ENCODE measurements at regions not wholly inside any gene's neighbourhood (a gene's known extent, or its start where the extent isn't known, plus 50 kb on each side); places are given as distances from the start of the nearest gene placed in this dataset.
"Not testable (repeated sequence)": the region's sequence is repeated elsewhere in the genome, so short reads cannot be mapped to it uniquely, and the experiment has no call there.

DNA sequence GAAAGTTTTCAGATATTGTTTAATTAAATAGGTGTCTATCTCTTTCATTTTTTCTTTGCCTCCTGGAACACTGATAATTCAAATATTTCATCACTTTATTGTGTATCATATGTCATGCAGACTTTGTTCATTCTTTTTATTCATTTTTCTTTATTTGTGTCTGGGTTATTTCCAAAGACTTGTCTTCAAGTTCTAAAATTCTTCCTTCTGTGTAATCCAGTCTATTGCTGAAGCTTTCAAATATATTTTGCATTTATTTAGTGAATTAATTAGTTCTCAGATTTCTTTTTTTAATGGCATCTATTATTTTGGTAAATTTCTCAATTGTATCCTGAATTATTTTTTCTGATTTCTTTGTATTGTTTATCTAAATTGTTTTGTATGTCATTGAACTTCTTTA, 70.1 kb downstream of the ZNF330 start:
- DNase-seq = no peak

DNA sequence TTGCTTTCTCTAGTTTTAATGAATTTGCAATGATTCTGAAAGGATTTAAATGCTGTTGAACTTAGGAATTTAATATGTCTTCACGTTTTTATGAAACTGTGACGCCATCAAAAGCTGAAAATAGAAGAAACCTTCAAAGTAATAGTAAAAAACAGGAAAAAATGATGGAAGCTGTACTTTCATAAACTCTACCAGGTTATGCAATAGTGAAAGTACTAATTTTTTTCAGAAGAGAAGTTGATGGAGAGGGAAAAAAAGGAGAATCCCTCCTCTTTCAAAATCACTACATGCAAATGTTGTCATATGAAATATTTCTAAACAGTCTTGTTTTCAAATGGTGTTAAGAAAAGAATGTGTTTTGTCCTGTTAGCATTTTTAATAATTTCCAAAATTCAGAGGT, 73.6 kb downstream of the ZNF330 start:
- no peak for DNase-seq

- DNase-seq = no peak
Observed at GRCh38 chr4:141301216-141301615, 80.5 kb downstream of the ZNF330 start.

GRCh38 chr4:141302924-141303323, 82.2 kb downstream of the ZNF330 start:
- no peak for DNase-seq

DNA sequence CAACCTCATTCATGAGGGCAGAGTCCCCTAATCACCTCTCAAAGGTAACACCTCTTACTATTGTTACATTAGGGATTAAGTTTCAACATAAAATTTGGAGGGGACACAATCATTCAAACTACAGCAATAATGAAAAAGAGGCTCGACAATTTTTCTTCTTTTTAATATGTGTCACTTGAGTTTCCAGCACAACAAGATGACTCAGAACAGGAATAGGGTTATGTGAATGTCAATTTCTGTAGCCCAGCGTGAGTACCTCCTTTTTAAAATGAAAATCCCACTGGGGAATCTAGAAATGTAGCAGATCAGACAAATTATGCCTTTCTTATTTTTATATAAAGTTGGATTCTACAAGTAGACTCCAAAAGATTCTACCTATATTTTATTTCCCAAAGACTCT, 83.7 kb downstream of the ZNF330 start:
- no peak for DNase-seq

DNA sequence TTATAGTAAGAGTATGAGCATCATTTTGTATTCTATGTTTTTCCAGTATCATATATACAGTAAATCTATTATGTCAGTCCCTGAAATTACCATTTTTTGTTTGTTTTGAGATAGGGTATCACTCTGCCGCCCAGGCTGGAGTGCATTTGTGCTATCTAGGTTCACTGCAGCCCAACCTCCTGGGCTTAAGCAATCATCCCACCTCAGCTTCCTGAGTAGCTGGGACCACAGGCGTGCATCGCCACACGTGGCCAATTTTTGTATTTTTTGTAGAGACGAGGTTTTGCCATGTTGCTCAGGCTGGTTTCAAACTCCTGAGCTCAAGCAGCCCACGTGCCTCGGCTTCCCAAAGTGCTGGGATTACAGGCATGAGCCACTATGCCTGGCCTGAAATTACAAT, 85.6 kb downstream of the ZNF330 start:
- DNase-seq = no peak

- DNase-seq = peak; percentile 42
Observed at GRCh38 chr4:141307241-141307689, 86.6 kb downstream of the ZNF330 start.

GRCh38 chr4:141309874-141310273, 89.2 kb downstream of the ZNF330 start:
- no peak for DNase-seq

- DNase-seq = no peak
Observed at GRCh38 chr4:141311246-141312204, 90.8 kb downstream of the ZNF330 start.

- DNase-seq = no peak
Observed at GRCh38 chr4:141314627-141315026, 93.9 kb downstream of the ZNF330 start.

DNA sequence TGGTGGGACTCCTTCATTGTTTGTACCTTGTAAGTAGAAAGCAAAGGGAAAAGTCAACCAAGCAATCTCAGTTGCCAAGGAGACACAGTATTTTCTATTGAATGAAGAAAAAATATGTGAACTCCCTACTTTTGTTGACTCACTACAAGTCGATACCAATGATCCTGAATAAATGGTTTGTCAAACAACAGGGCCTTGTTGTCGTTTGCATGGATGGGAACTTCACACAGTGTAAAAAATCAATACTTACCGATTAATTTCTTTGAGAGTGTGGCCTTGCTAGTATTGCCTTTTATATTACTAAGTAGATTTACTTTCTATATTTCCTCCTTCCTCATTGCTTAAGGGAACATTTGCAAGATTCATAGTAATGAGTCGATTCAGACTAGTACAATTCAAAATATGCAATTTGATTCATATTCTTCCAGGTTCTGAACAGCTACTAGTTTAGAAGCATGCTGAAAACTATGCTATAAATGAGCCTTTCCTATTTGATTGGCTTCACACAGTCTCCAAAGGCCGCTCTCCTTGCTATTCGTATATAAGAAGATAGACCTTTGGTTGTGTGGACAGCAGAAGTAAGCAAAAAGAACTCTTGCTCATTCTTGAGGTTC, 108.0 kb downstream of the ZNF330 start:
- no peak for DNase-seq

DNA sequence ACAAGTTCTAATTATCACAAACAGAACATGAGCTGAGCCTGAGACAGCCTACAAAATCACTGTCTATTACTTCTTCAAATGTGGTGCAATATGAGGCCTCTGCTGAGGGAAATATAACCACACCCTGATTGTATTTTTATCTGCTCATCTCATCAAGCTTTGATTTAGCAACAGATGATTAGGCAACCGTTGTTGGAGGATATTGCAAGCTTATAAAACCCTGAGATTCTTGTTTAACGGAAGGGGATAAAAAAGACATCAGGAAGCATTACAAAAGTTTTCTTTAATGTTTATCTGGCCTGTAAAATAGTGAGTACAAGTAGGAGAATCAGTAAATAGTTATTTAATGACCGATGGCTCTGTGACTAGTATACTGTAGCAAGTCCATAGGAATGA, 108.5 kb downstream of the ZNF330 start:
- no peak for DNase-seq

DNA sequence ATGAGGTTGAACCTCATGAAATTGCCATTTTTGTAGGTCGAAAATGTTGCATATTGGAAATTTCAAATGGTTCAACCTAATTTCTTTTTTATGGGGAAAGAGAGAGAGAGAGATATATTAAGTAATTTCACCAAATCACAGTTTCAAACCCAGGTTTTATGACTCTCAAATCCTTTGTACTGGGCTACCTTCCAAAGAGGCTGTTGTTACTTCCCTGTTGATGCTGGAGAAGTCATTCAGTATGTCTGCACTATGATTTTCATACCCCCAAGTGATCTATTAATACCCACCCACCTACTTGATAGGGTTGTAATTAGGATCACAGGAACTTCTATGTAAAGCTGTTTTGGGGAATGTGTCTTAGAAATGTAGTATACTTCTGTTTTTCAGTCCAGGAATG, 109.9 kb downstream of the ZNF330 start:
- no peak for DNase-seq

DNA sequence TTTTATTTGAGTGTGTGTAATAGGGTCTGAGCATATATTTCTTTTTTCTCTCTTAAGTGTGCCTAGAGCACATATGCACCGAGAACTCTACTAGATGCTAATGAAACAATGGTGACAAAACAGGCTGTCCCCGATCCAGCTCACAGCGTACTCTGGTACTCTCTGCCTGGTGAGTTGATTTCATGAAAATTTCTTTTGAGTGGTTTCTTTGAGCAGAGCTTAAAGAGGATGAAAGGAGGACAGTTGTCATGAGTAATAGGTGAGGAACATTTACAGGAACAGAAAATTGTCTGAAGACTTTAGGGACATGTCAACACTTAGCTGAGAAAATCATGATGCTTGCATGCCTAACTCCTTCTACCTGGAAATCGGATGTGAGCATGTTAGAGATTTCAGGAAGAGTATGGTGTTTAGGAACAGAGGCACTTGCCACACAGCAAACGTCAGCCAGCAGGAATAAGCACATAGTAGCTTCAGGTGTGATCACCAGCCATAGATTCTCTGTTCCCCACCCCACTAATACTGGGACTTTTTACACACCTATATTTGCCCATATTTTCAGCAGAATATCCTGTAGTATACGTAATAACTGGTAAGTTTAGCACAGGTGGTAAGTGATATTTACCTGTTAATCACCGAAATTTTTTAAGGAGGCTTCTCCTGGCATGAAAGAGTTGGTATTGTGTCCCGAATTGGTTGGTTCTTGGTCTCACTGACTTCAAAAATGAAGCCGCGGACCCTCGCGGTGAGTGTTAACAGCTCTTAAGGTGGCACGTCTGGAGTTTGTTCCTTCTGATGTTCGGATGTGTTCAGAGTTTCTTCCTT, 111.1 kb downstream of the ZNF330 start:
- no peak for DNase-seq

GRCh38 chr4:141332359-141333181, 111.9 kb downstream of the ZNF330 start:
- not testable (repeated sequence) for DNase-seq

- not testable (repeated sequence) for DNase-seq
Observed at GRCh38 chr4:141333456-141334230, 112.9 kb downstream of the ZNF330 start.

DNA sequence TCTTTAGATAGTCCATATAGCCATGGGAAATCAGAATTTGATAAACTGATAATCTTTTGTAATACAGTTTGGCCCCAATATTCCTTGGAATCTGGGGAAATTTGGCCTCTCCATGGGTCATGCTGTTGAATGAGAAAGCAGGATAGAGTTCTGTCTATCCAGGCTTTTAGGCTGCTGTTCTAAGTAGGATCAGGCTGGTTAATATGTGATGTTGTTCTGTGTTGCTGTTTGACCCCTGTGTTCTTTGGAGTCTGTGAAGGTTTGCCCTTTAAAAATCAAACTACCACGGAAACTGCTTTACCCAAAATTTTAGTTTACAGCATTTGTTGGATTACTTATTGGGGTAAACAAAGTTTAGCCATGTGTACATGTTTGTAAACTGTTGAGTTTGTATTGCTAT, 114.5 kb downstream of the ZNF330 start:
- DNase-seq = no peak

DNA sequence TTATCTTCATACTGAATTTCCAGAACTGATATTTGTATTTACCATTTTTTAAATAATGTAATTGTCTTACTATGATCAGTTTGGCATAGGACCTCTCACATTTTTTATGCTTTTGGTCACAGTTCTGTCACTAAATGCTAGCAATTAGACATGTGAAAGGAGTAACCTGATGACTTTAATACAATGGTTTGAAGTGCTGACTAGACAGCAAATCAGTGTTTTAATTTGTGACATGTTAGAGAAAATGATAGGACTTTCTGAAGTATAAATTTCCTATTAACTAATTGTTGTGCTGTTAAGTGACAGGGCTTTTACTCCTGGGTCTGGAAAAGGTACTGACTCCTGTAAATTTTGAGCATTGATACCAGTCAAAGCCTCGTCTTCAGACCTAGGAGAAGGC, 117.5 kb downstream of the ZNF330 start:
- DNase-seq = no peak

DNA sequence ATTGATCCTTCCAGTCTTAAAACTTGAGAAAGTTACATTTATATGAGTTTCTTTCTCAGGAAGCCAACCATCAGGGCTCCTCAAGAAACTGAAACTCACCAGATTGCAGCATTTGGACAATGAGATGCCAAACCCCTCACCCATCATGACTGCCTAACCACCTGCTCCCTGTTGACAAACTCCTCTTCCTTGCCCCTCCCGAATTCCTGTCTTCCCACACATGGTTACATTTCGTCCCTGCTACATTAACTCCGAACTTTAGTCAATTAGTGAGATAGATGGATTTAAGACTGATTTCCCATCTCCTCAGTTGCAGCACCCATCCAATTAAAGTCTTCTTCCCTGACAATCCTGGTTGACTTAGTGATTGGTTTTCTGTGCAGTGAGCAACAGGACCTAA, 118.7 kb downstream of the ZNF330 start:
- DNase-seq = no peak

DNA sequence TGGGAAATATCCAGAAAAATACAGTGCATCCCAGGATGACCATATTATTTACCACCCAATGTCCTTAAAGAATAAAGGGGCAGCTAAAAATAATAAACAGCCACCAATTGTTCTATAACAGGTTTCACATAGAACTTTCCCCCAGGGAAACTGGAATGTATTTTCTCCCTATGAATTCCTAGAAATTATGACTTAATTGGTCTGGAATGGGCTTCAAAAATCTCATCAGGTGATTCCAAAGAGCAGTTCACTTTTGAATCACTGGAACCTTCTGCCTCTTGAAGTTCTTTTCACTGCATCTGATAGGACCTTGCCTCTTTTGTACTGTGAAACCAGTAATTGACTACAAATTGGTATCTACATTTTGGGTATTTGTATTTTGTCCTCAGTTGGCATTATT, 119.3 kb downstream of the ZNF330 start:
- DNase-seq = no peak

DNA sequence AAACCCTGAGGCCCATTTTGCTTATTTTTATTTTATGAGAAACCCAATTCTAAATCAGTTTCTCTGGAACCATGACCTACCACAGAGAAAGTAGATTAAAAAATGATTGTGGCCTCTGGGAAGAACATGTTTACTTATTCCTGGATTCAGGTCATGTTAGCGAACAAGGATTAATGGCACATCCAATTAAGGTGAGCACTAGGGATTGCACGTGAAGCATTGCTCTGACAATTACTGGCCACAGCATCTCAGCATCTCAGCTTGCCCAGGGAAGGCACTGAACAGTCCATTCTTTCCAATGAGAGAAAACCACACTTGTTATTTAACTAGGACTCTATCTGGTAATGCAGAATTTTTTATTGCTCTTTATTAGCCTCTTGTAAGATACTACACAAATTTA, 119.8 kb downstream of the ZNF330 start:
- no peak for DNase-seq

DNA sequence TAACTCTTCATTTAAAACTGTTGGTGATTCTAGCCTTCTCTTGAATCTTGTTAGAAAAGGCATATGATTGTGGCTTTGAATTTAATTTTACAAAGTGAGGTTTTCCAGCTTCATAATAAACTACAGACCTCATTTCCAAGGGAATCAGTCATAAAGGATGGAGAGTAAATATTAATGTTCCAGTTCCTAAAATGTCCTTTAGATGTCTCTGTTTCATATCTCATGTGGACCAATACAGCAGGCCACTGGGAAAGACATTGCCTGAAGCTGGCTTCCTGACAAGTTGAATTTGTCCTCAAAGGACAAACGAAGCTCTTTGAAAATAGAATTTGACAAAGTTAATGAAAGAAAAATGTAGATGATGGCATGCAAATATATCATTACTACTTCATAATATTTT, 125.4 kb downstream of the ZNF330 start:
- DNase-seq = no peak
